H7 (cell line): ENCODE measurements at regions not wholly inside any gene's neighbourhood (a gene's known extent, or its start where the extent isn't known, plus 50 kb on each side); places are given as distances from the start of the nearest gene placed in this dataset.
"Not testable (repeated sequence)": the region's sequence is repeated elsewhere in the genome, so short reads cannot be mapped to it uniquely, and the experiment has no call there.

Experiments used
- DNase-seq: peaks from one replicate; pipeline ENCODE4 v3.0.0; 2012
- H3K27me3 ChIP-seq: 2 replicates; pipeline ENCODE4 v1.6.0; 2011; ENCODE audit warnings: mild to moderate bottlenecking, low read length; ENCODE audit not compliant: control insufficient read depth, insufficient read depth
- H3K36me3 ChIP-seq: replicated peaks from 2 replicates; pipeline ENCODE4 v1.5.1; 2011; ENCODE audit warnings: low read length; ENCODE audit not compliant: control insufficient read depth, insufficient read depth
- H3K4me3 ChIP-seq: 2 replicates; pipeline ENCODE4 v1.5.1; 2011; ENCODE audit warnings: low read depth, mild to moderate bottlenecking, control low read depth, low read length, moderate library complexity; ENCODE audit not compliant: insufficient read depth

DNA sequence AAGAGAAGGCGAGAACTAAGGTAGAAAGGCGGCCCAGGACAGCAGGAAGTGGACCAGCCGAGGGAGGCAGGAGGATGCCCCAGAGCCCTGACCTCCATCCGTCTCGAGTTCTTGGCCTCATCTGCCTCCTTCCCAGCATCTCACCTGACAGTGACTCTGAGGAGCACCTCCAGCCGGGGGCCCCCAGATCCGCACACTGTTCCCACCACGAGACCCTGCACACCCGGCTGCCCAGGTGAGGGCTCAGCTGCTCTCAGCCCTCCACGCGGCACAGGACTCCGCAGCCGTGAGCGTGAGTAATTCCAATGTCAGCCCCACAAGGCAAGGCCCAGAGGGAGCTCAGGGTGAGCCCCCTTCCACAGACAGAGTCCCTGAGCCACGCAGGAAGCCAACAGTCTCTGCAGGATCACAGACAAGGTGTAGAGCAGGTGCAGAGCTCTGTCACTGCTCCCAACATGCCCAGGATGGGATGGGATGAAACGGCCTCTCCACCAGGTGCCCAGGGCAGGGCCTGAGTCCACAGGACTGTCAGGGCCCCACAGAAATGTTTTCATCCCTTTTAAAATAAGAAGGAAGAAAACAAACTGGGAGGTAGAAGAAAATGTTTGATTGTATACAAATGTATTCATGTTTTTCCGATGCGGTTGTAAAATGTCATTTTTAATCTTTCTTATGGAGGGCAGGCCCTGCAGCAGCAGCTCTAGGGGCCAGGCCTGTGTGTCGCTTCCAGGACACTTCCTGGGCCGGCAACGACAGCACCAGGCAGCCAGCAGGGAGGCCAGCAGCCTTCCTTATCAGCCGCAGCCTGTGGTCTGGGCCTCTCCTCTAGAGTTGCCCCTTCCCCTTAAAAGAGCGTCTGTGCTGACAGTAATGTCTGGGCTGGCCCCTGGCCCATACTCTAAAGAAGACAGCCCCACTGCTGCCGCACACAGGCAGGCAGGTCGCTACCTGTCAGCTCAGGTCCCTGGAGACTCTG lies 66.9 kb downstream of the DLL1 start:
- Histone ChIP-seq H3K4me3 (no peak overlapping the region), H3K27me3 (no peaks in the 10 kb centered on the region), H3K36me3 (no peaks in the 10 kb centered on the region)
- DNase-seq, result peak; percentile 63

DNA sequence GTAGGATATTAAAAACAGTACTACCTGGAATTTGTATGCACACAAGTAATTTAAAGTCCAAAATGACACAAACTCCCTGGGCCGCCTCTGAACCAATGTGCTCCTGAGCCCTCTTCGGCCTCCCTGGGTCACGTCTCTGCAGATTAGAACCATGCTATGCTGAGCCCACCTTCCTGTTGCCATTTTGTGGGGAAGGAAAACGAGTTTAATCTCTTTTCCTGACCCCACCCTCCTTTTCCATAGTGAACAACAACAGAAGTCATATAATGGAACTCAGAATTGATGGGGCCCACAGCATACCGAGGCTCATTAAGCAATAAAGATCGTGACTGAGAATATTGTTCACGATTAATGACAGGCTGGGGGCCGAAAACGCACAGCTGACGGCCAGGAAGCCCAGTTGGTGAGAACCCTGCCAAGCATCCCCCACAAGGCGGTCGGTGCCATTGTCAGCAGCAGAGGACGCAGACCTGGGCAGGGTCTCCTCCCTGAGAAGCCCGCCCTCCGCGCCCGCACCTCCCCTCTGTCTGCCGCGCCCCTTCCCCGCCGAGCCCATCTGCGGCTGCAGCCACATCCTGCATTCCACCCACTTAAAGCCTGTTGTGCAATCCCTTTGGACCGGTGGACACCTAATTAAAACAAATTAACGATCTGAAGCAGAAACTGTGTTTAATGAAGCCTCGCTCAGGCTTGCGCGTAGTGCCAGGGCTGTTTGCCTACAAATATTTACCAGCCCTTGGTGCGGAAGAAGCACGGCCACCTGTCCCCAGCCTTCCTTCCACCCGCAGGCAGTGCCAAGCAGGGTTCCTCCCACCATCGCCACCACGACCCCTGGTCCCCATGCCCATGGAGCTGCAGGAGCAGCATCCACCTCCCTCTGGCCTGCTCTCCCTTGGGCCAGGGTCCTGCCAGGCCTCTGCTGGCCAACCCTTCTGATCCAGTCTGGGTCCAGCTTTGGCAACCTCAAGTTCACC lies 68.1 kb downstream of the DLL1 start:
- Histone ChIP-seq H3K27me3 (no peaks in the 10 kb centered on the region), H3K36me3 (no peaks in the 10 kb centered on the region), H3K4me3 (no peak overlapping the region)
- DNase-seq, result peak; percentile 69

DNA sequence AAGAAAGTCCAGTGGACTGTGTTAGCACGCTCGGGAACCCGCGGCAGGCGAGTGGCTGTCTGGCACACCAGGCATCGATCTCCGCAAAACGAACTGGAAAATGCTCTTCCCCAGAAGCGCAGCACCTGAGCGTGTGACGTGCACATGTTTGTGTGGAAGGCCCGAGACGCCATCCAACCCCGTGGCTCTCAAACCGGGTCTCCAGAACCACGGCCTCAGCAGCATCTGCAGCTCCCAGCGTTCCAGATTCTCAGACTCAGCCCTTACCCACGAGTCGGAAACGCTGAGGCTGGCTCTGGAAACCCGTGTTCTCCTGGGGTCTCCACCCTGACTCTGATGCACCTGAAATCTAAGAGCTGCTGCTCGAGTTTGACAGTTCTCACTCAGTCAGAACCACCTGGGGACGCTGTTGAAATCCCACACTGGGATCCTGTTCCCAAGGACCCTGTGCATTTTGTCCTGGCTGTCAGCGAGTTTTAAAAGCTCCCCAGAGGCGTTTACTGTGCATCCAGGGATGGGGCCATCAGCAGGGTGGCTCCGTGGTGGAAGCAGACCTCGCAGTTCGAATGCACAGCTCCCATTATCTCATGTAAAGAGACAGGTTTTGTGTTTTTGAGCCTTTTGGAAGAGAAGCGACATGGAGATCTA lies 69.0 kb downstream of the DLL1 start:
- no peaks in the 10 kb centered on the region for H3K36me3 ChIP-seq
- no peak overlapping the region for H3K4me3 ChIP-seq
- no peaks in the 10 kb centered on the region for H3K27me3 ChIP-seq
- peak; percentile 73 for DNase-seq

GRCh38 chr6:170221052-170221752 lies 69.7 kb downstream of the DLL1 start:
- no peaks in the 10 kb centered on the region for H3K36me3 ChIP-seq
- H3K27me3 ChIP-seq, result no peaks in the 10 kb centered on the region
- peak; percentile 62 for DNase-seq
- no peak overlapping the region for H3K4me3 ChIP-seq

- H3K27me3 ChIP-seq, H3K36me3 ChIP-seq, DNase-seq, H3K4me3 ChIP-seq: not testable (repeated sequence)
These were observed 77.2 kb downstream of the DLL1 start for GRCh38 chr6:170213637-170214018.

GRCh38 chr6:170212956-170213636 lies 77.8 kb downstream of the DLL1 start:
- DNase-seq, result peak; percentile 46
- Histone ChIP-seq H3K4me3 (no peak overlapping the region), H3K27me3 (no peaks in the 10 kb centered on the region), H3K36me3 (no peaks in the 10 kb centered on the region)

- Histone ChIP-seq H3K27me3 (no peaks in the 10 kb centered on the region), H3K4me3 (no peak overlapping the region), H3K36me3 (no peaks in the 10 kb centered on the region)
- DNase-seq, result peak; percentile 68
These were observed 78.7 kb downstream of the DLL1 start for GRCh38 chr6:170212051-170212756.

DNA sequence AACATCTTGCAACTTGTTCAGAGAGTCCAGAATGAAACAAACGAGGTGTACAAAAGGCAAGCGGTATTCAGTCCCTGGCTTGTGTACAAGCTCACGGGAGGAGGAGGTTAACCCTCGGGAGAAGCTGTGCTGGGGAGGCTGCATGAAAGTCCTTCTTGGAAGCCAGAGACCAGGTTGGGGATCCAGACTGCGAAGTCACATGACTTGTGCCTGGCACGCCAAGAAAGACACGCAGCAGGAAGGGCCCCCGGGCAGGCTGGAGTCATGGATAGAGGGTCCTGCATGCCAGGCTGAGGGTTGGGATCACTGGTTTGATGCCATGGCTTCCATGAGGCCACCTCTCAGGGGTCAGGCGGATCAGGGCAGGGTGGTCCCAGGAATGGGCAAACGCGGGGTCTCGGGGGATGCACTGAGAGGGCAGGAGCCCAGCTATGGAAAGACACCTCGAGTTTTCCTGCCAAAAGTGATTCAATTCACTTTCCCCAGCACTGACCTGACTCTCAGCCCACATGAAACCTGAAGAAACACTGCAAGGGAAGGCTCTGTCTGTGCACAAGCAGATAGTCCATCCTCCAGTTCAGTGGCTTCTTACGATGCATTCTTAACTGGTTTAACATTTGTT lies 79.4 kb downstream of the DLL1 start:
- Histone ChIP-seq H3K4me3 (no peak overlapping the region), H3K27me3 (no peaks in the 10 kb centered on the region), H3K36me3 (no peaks in the 10 kb centered on the region)
- peak; percentile 48 for DNase-seq

GRCh38 chr6:170210651-170211403 lies 80.1 kb downstream of the DLL1 start:
- H3K36me3 ChIP-seq, result no peaks in the 10 kb centered on the region
- no peaks in the 10 kb centered on the region for H3K27me3 ChIP-seq
- peak; percentile 45 for DNase-seq
- H3K4me3 ChIP-seq, result no peak overlapping the region

DNA sequence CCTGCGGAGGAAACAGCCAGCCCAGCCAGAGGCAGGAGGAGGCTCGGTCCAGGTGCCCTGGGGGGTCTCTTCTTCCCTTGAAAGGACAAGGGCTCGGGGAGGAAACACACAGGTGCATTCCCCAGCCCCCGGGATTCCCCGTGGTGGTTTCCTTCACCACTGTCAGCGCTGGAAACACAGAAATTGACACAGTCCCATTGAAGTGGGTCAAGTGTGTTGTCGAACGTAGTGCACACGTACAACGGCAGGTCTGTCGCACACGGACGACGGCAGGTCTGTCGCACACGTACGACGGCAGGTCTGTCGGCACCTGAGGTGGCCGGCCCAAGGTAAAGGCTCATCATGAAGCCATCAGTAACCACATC lies 80.9 kb downstream of the DLL1 start:
- H3K4me3 ChIP-seq, result no peak overlapping the region
- H3K36me3 ChIP-seq, result no peaks in the 10 kb centered on the region
- DNase-seq, result peak; percentile 78
- H3K27me3 ChIP-seq, result no peaks in the 10 kb centered on the region

GRCh38 chr6:170209354-170210025 lies 81.4 kb downstream of the DLL1 start:
- Histone ChIP-seq H3K36me3 (no peaks in the 10 kb centered on the region), H3K4me3 (no peak overlapping the region), H3K27me3 (no peaks in the 10 kb centered on the region)
- DNase-seq, result no peak
